Liver (tissue), 3 donors: ENCODE measurements at regions not wholly inside any gene's neighbourhood (a gene's known extent, or its start where the extent isn't known, plus 50 kb on each side); places are given as distances from the start of the nearest gene placed in this dataset.

Experiments used
- EGR1 ChIP-seq, 2 donors: IDR thresholded peaks; 2 replicates each; pipeline ENCODE4 v1.6.1; 2016 to 2018; ENCODE audit warnings: antibody characterized with exemption in 2 of 2, low read depth in 2 of 2
- GABPA ChIP-seq, 2 donors: IDR thresholded peaks in 1 of 2; conservative IDR thresholded peaks in 1 of 2; 2 replicates each; pipeline ENCODE4 v1.6.1; 2016; ENCODE audit warnings: antibody characterized with exemption in 2 of 2, mild to moderate bottlenecking in 1 of 2, moderate library complexity in 1 of 2
- HNF4A ChIP-seq, 2 donors: conservative IDR thresholded peaks; 2 replicates each; pipeline ENCODE4 v1.6.1; 2016; ENCODE audit warnings: antibody characterized with exemption in 2 of 2, mild to moderate bottlenecking in 2 of 2
- HNF4G ChIP-seq: IDR thresholded peaks from 2 replicates; pipeline ENCODE4 v1.6.1; 2016; ENCODE audit warnings: antibody characterized with exemption
- RAD21 ChIP-seq, 2 donors: IDR thresholded peaks; 2 replicates each; pipeline ENCODE4 v1.6.1; 2016; ENCODE audit warnings: antibody characterized with exemption in 2 of 2, mild to moderate bottlenecking in 2 of 2
- RXRA ChIP-seq, 2 donors: IDR thresholded peaks; 2 replicates each; pipeline ENCODE4 v1.6.1; 2017 to 2018; ENCODE audit warnings: antibody characterized with exemption in 2 of 2, mild to moderate bottlenecking in 1 of 2
- SP1 ChIP-seq: IDR thresholded peaks from 2 replicates; pipeline ENCODE4 v1.6.1; 2018; ENCODE audit warnings: antibody characterized with exemption, mild to moderate bottlenecking
- TAF1 ChIP-seq: conservative IDR thresholded peaks from 2 replicates; pipeline ENCODE4 v1.6.1; 2016; ENCODE audit warnings: antibody characterized with exemption, mild to moderate bottlenecking
- YY1 ChIP-seq: IDR thresholded peaks from 2 replicates; pipeline ENCODE4 v1.6.1; 2016; ENCODE audit warnings: antibody characterized with exemption, mild to moderate bottlenecking
- TF ChIP-seq, protein P1 (sequence below): IDR thresholded peaks from 2 replicates; pipeline ENCODE4 v1.6.1; 2016; ENCODE audit warnings: antibody characterized with exemption
- TF ChIP-seq, protein P2 (sequence below): fragments of 150-350 bp; IDR thresholded peaks from 2 replicates; pipeline ENCODE4 v1.5.1; 2017; ENCODE audit warnings: improper control_type of control experiment, low read depth, low read length; ENCODE audit not compliant: missing input control
- TF ChIP-seq, protein P3 (sequence below): IDR thresholded peaks from 2 replicates; pipeline ENCODE4 v1.6.1; 2016; ENCODE audit warnings: antibody characterized with exemption, mild to moderate bottlenecking
- TF ChIP-seq, protein P4 (sequence below): IDR thresholded peaks from 2 replicates; pipeline ENCODE4 v1.6.1; 2016; ENCODE audit warnings: antibody characterized with exemption
- donor health status: healthy.
- donor health status: healthy.

- TF ChIP-seq, protein P1, sequence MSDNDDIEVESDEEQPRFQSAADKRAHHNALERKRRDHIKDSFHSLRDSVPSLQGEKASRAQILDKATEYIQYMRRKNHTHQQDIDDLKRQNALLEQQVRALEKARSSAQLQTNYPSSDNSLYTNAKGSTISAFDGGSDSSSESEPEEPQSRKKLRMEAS = no peak
- TF ChIP-seq, protein P2, sequence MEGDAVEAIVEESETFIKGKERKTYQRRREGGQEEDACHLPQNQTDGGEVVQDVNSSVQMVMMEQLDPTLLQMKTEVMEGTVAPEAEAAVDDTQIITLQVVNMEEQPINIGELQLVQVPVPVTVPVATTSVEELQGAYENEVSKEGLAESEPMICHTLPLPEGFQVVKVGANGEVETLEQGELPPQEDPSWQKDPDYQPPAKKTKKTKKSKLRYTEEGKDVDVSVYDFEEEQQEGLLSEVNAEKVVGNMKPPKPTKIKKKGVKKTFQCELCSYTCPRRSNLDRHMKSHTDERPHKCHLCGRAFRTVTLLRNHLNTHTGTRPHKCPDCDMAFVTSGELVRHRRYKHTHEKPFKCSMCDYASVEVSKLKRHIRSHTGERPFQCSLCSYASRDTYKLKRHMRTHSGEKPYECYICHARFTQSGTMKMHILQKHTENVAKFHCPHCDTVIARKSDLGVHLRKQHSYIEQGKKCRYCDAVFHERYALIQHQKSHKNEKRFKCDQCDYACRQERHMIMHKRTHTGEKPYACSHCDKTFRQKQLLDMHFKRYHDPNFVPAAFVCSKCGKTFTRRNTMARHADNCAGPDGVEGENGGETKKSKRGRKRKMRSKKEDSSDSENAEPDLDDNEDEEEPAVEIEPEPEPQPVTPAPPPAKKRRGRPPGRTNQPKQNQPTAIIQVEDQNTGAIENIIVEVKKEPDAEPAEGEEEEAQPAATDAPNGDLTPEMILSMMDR = no peak
- no peak for TF ChIP-seq TAF1
- no peak for TF ChIP-seq RXRA (IDR thresholded peaks at IDR 0.05)
- no peak for TF ChIP-seq YY1
- TF ChIP-seq HNF4A (conservative IDR thresholded peaks at IDR 0.05) = no peak
- TF ChIP-seq EGR1 (IDR thresholded peaks at IDR 0.05; ENCODE audit: low read depth in 2 of 2) = no peak
- TF ChIP-seq, protein P3, sequence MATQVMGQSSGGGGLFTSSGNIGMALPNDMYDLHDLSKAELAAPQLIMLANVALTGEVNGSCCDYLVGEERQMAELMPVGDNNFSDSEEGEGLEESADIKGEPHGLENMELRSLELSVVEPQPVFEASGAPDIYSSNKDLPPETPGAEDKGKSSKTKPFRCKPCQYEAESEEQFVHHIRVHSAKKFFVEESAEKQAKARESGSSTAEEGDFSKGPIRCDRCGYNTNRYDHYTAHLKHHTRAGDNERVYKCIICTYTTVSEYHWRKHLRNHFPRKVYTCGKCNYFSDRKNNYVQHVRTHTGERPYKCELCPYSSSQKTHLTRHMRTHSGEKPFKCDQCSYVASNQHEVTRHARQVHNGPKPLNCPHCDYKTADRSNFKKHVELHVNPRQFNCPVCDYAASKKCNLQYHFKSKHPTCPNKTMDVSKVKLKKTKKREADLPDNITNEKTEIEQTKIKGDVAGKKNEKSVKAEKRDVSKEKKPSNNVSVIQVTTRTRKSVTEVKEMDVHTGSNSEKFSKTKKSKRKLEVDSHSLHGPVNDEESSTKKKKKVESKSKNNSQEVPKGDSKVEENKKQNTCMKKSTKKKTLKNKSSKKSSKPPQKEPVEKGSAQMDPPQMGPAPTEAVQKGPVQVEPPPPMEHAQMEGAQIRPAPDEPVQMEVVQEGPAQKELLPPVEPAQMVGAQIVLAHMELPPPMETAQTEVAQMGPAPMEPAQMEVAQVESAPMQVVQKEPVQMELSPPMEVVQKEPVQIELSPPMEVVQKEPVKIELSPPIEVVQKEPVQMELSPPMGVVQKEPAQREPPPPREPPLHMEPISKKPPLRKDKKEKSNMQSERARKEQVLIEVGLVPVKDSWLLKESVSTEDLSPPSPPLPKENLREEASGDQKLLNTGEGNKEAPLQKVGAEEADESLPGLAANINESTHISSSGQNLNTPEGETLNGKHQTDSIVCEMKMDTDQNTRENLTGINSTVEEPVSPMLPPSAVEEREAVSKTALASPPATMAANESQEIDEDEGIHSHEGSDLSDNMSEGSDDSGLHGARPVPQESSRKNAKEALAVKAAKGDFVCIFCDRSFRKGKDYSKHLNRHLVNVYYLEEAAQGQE = no peak
- no peak for TF ChIP-seq RAD21 (IDR thresholded peaks at IDR 0.05)
- TF ChIP-seq, protein P4, sequence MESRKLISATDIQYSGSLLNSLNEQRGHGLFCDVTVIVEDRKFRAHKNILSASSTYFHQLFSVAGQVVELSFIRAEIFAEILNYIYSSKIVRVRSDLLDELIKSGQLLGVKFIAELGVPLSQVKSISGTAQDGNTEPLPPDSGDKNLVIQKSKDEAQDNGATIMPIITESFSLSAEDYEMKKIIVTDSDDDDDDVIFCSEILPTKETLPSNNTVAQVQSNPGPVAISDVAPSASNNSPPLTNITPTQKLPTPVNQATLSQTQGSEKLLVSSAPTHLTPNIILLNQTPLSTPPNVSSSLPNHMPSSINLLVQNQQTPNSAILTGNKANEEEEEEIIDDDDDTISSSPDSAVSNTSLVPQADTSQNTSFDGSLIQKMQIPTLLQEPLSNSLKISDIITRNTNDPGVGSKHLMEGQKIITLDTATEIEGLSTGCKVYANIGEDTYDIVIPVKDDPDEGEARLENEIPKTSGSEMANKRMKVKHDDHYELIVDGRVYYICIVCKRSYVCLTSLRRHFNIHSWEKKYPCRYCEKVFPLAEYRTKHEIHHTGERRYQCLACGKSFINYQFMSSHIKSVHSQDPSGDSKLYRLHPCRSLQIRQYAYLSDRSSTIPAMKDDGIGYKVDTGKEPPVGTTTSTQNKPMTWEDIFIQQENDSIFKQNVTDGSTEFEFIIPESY = no peak
- TF ChIP-seq SP1 = no peak
- TF ChIP-seq GABPA (IDR thresholded peaks at IDR 0.05 in 1 of 2, conservative IDR thresholded peaks at IDR 0.05 in 1 of 2) = no peak
- no peak for TF ChIP-seq HNF4G
Measured at GRCh38 chr2:177331466-177331997, 61.0 kb upstream of the AGPS start.
